Thoracic aorta (tissue), 2 donors: ENCODE measurements at regions not wholly inside any gene's neighbourhood (a gene's known extent, or its start where the extent isn't known, plus 50 kb on each side); places are given as distances from the start of the nearest gene placed in this dataset.

Source experiments
- ATAC-seq: fragments of 150-250 bp; one replicate; pipeline ENCODE4 v1.8.0; 2017; ENCODE audit warnings: low read depth; ENCODE audit not compliant: insufficient number of reproducible peaks, low FRiP score
- DNase-seq: peaks from one replicate; pipeline ENCODE4 v3.0.0-alpha.2; 2020; ENCODE audit warnings: low spot score
- H3K27ac ChIP-seq, 2 donors: fragments of 200-600 bp; sonication (generic); 1 replicate in 1 of 2; 2 replicates in 1 of 2; pipeline ENCODE4 v1.5.1; 2016; ENCODE audit warnings: mild to moderate bottlenecking in 2 of 2, moderate library complexity in 2 of 2
- H3K27me3 ChIP-seq: fragments of 200-600 bp; sonication (generic); replicated peaks from 2 replicates; pipeline ENCODE4 v1.6.0; 2016; ENCODE audit warnings: mild to moderate bottlenecking; ENCODE audit not compliant: insufficient read depth
- H3K36me3 ChIP-seq: fragments of 200-600 bp; sonication (generic); one replicate; pipeline ENCODE4 v1.5.1; 2016
- H3K4me1 ChIP-seq, 2 donors: fragments of 200-600 bp; sonication (generic); 1 replicate in 1 of 2; 2 replicates in 1 of 2; pipeline versions ENCODE4 v1.5.1 to v1.6.0; 2016; ENCODE audit warnings: low read depth in 2 of 2, mild to moderate bottlenecking in 1 of 2; ENCODE audit not compliant: control insufficient read depth in 1 of 2
- H3K4me3 ChIP-seq: fragments of 200-600 bp; sonication (generic); 2 replicates; pipeline ENCODE4 v1.5.1; 2016; ENCODE audit warnings: mild to moderate bottlenecking
- H3K9me3 ChIP-seq: fragments of 200-600 bp; sonication (generic); 2 replicates; pipeline ENCODE4 v1.5.1; 2016
- TF ChIP-seq, protein P1 (sequence below): fragments of 200-600 bp; sonication (generic); IDR thresholded peaks from one replicate; pipeline ENCODE4 v1.5.1; 2019; ENCODE audit warnings: antibody characterized with exemption

DNA sequence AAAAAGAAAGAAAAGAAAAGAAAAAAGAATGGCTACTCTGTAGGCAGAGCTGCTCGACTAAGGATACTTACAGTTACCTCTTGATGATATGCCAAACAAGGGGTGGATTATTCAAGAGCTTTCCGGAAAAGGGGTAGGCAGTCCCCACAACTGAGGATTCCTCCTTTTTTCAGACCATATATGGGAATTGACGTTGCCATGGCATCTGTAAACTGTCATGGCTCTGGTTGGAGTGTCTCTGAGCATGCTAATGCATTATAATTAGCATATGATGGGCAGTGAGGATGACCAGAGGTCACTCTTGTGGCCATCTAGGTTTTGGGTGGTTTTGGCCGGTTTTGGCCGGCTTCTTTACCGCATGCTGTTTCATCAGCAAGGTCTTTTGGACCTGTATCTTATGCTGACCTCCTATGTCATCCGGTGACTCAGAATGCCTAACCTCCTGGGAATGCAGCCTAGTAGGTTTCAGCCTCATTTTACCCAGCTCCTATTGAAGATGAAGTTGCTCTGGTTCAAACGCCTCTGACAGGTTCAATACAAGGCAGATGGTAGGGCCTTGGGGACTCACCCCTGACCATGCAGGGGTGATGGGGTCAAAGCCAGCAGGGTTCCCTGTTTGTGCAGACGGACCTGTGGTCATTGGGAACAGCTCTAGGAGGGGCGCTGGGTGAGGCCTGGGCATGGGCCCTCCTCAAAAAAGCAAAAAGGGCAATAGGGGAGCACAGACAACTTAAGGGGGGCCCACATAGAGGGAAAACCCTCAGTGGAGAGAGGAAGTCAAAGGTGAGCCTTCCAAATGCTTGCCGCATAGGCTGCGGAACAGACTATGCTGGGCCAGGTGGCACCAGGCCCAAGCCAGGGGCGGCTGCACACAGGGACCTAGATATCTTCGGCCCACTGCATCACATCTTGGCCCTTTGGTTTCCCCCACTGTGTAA lies 251.2 kb upstream of the RAB6C start:
- DNase-seq, result no peak
- Histone ChIP-seq H3K27me3 (no peaks in the 10 kb centered on the region), H3K4me1 (no peaks in the 10 kb centered on the region), H3K36me3 (no peaks in the 10 kb centered on the region), H3K9me3 (no peaks in the 10 kb centered on the region), H3K27ac (no peak overlapping the region), H3K4me3 (no peak overlapping the region)
- TF ChIP-seq, protein P1, sequence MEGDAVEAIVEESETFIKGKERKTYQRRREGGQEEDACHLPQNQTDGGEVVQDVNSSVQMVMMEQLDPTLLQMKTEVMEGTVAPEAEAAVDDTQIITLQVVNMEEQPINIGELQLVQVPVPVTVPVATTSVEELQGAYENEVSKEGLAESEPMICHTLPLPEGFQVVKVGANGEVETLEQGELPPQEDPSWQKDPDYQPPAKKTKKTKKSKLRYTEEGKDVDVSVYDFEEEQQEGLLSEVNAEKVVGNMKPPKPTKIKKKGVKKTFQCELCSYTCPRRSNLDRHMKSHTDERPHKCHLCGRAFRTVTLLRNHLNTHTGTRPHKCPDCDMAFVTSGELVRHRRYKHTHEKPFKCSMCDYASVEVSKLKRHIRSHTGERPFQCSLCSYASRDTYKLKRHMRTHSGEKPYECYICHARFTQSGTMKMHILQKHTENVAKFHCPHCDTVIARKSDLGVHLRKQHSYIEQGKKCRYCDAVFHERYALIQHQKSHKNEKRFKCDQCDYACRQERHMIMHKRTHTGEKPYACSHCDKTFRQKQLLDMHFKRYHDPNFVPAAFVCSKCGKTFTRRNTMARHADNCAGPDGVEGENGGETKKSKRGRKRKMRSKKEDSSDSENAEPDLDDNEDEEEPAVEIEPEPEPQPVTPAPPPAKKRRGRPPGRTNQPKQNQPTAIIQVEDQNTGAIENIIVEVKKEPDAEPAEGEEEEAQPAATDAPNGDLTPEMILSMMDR, result no peak
- ATAC-seq, result no peak

- H3K27ac ChIP-seq, result no peak overlapping the region
- H3K4me3 ChIP-seq, result no peak overlapping the region
- H3K4me1 ChIP-seq, result no peaks in the 10 kb centered on the region
- H3K9me3 ChIP-seq, result no peaks in the 10 kb centered on the region
- H3K36me3 ChIP-seq, result no peaks in the 10 kb centered on the region
- ATAC-seq (no peak), DNase-seq (no peak)
- no peaks in the 10 kb centered on the region for H3K27me3 ChIP-seq
- TF ChIP-seq, protein P1, result no peak
Observed at GRCh38 chr2:129729011-129729410, 250.5 kb upstream of the RAB6C start.

DNA sequence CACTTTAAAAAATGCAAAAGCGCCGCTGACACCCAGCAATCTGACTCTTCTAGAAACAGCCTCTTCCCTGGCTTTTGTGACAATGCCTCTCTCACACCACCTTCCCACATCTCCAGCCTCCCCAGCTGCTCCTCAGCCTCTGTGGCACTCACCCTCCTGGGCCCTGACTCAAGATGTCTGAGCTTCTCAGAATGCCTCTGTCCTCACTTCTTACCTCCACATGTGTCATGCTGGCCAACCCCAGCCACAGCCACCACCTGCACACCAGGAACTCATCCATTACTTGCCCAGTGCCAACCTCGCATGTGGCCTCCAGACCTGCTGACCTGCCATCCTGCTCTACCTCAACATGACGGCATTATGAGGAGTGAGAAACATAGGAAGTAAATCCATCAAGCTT lies 249.8 kb upstream of the RAB6C start:
- H3K36me3 ChIP-seq, result no peaks in the 10 kb centered on the region
- H3K9me3 ChIP-seq, result no peaks in the 10 kb centered on the region
- H3K27me3 ChIP-seq, result no peaks in the 10 kb centered on the region
- TF ChIP-seq, protein P1, result no peak
- H3K4me1 ChIP-seq, result no peaks in the 10 kb centered on the region
- no peak overlapping the region for H3K4me3 ChIP-seq
- no peak overlapping the region for H3K27ac ChIP-seq
- DNase-seq, result no peak
- no peak for ATAC-seq

GRCh38 chr2:129730979-129731378 lies 248.5 kb upstream of the RAB6C start:
- no peak for DNase-seq

GRCh38 chr2:129731907-129732629 lies 247.4 kb upstream of the RAB6C start:
- no peaks in the 10 kb centered on the region for H3K4me1 ChIP-seq
- TF ChIP-seq, protein P1, result no peak
- no peak overlapping the region for H3K4me3 ChIP-seq
- H3K36me3 ChIP-seq, result no peaks in the 10 kb centered on the region
- no peak overlapping the region for H3K27ac ChIP-seq
- no peaks in the 10 kb centered on the region for H3K9me3 ChIP-seq
- no peak for DNase-seq
- no peaks in the 10 kb centered on the region for H3K27me3 ChIP-seq
- ATAC-seq, result no peak

More at GRCh38 chr2:129730979-129731378, 248.5 kb upstream of the RAB6C start:
- ATAC-seq, result no peak
- TF ChIP-seq, protein P1, result no peak
- Histone ChIP-seq H3K36me3 (no peaks in the 10 kb centered on the region), H3K27me3 (no peaks in the 10 kb centered on the region), H3K4me1 (no peaks in the 10 kb centered on the region), H3K4me3 (no peak overlapping the region), H3K9me3 (no peaks in the 10 kb centered on the region), H3K27ac (no peak overlapping the region)
